ENCODE measurements at regions not wholly inside any gene's neighbourhood (a gene's known extent, or its start where the extent isn't known, plus 50 kb on each side); places are given as distances from the start of the nearest gene placed in this dataset.
A peak's percentile ranks its signal among the peaks of the same experiment; 100 is the strongest.

DNA sequence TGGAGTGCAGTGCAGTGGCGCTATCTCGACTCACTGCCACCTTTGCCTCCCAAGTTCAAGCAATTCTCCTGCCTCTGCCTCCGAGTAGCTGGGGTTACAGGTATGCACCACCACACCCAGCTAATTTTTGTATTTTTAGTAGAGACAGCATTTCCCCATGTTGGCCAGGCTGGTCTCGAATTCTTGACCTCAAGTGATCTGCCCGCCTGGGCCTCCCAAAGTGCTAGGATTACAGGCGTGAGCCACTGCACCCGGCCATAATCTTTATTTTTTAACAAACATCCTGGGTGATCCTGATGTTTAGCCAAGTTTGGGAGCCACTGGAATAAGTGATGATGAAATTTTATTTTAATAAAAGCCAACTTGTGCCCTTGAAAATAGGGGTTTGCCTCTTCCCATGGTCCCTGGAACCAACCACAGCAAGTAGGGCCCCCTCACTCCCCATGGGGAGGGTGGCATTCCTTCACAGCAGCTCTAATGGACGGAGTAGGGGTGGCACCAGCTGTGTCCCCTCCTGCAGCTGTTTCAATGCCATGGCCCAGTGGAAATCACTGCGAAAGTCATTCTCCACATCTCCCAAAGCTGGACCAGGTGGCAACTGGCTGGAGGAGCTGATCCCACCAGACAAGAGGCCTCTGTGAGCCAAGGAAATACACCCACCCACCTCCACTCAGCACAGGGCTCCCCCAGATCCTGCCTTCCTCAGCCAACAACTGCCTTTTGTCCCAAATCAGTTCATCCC is 194.8 kb downstream of the ZFP36L2 start:
- TF ChIP-seq CTCF (IDR thresholded peaks at IDR 0.05; ENCODE audit: poor library complexity): no peak
- TF ChIP-seq EZH2 (IDR thresholded peaks at IDR 0.05; ENCODE audit: borderline replicate concordance): no peak
- no peak for TF ChIP-seq EZH2phosphoT487 (IDR thresholded peaks at IDR 0.05; ENCODE audit: low read depth, severe bottlenecking, unreplicated experiment)
- DNase-seq (ENCODE audit: low spot score): no peak
- Histone ChIP-seq H3K9me2 (replicated peaks; ENCODE audit: insufficient read depth) (no peaks in the 10 kb centered on the region), H3K27ac (peak overlapping the region; percentile 89), H3K4me1 (ENCODE audit: insufficient read depth) (peaks cover 18% of the 10 kb centered on the region), H3K9me3 (ENCODE audit: low read depth) (no peaks in the 10 kb centered on the region), H3K79me2 (no peaks in the 10 kb centered on the region), H4K20me1 (ENCODE audit: insufficient read depth, poor library complexity, severe bottlenecking) (no peaks in the 10 kb centered on the region), H3K36me3 (replicated peaks; ENCODE audit: insufficient read depth, low read depth) (no peaks in the 10 kb centered on the region), H3K27me3 (no peaks in the 10 kb centered on the region), H3K4me3 (no peak overlapping the region), H2AFZ (no peak overlapping the region), H3K4me2 (peak overlapping the region; percentile 8)
- 84% methylated on average over 9 of the region's 9 CpGs for WGBS (ENCODE audit: low lambda C conversion rate, missing lambda C conversion rate)

GRCh38 chr2:43030551-43031307 is 195.7 kb downstream of the ZFP36L2 start:
- H3K4me2 ChIP-seq: no peak overlapping the region
- H3K27me3 ChIP-seq: no peaks in the 10 kb centered on the region
- no peaks in the 10 kb centered on the region for H3K9me3 ChIP-seq (ENCODE audit: low read depth)
- WGBS (ENCODE audit: low lambda C conversion rate, missing lambda C conversion rate): 91% methylated on average over 10 of the region's 10 CpGs
- H2AFZ ChIP-seq: no peak overlapping the region
- H3K4me1 ChIP-seq (ENCODE audit: insufficient read depth): peaks cover 21% of the 10 kb centered on the region
- TF ChIP-seq EZH2 (IDR thresholded peaks at IDR 0.05; ENCODE audit: borderline replicate concordance): no peak
- TF ChIP-seq EZH2phosphoT487 (IDR thresholded peaks at IDR 0.05; ENCODE audit: low read depth, severe bottlenecking, unreplicated experiment): no peak
- no peak for TF ChIP-seq CTCF (IDR thresholded peaks at IDR 0.05; ENCODE audit: poor library complexity)
- H3K79me2 ChIP-seq: no peaks in the 10 kb centered on the region
- no peaks in the 10 kb centered on the region for H3K9me2 ChIP-seq (replicated peaks; ENCODE audit: insufficient read depth)
- H3K27ac ChIP-seq: no peak overlapping the region
- DNase-seq (ENCODE audit: low spot score): no peak
- no peaks in the 10 kb centered on the region for H4K20me1 ChIP-seq (ENCODE audit: insufficient read depth, poor library complexity, severe bottlenecking)
- H3K4me3 ChIP-seq: no peak overlapping the region
- no peaks in the 10 kb centered on the region for H3K36me3 ChIP-seq (replicated peaks; ENCODE audit: insufficient read depth, low read depth)

GRCh38 chr2:43029186-43029585 is 197.2 kb downstream of the ZFP36L2 start:
- H3K27ac ChIP-seq: no peak overlapping the region
- H3K27me3 ChIP-seq: no peaks in the 10 kb centered on the region
- no peak for DNase-seq (ENCODE audit: low spot score)
- no peak overlapping the region for H3K4me3 ChIP-seq
- no peaks in the 10 kb centered on the region for H3K36me3 ChIP-seq (replicated peaks; ENCODE audit: insufficient read depth, low read depth)
- H3K9me2 ChIP-seq (replicated peaks; ENCODE audit: insufficient read depth): no peaks in the 10 kb centered on the region
- TF ChIP-seq CTCF (IDR thresholded peaks at IDR 0.05; ENCODE audit: poor library complexity): no peak
- no peak for TF ChIP-seq EZH2phosphoT487 (IDR thresholded peaks at IDR 0.05; ENCODE audit: low read depth, severe bottlenecking, unreplicated experiment)
- no peak for TF ChIP-seq EZH2 (IDR thresholded peaks at IDR 0.05; ENCODE audit: borderline replicate concordance)
- 90% methylated on average over 3 of the region's 3 CpGs for WGBS (ENCODE audit: low lambda C conversion rate, missing lambda C conversion rate)
- no peaks in the 10 kb centered on the region for H3K79me2 ChIP-seq
- H3K4me2 ChIP-seq: no peak overlapping the region
- no peaks in the 10 kb centered on the region for H3K9me3 ChIP-seq (ENCODE audit: low read depth)
- H3K4me1 ChIP-seq (ENCODE audit: insufficient read depth): peaks cover 24% of the 10 kb centered on the region
- no peak overlapping the region for H2AFZ ChIP-seq
- H4K20me1 ChIP-seq (ENCODE audit: insufficient read depth, poor library complexity, severe bottlenecking): no peaks in the 10 kb centered on the region
